Thyroid gland (tissue), 4 donors: ENCODE measurements at regions not wholly inside any gene's neighbourhood (a gene's known extent, or its start where the extent isn't known, plus 50 kb on each side); places are given as distances from the start of the nearest gene placed in this dataset.

Source experiments
- CTCF ChIP-seq, 6 experiments: fragments of 200-600 bp in 3 of 6; fragments of 450-650 bp in 3 of 6; sonication (generic) in 3 of 6; IDR thresholded peaks; one replicate each; pipeline ENCODE4 v1.5.1; 2016 to 2019; ENCODE audit warnings: antibody characterized with exemption in 6 of 6, mild to moderate bottlenecking in 2 of 6, inconsistent platforms in 1 of 6, moderate library complexity in 1 of 6
- POLR2A ChIP-seq, 2 donors: fragments of 450-650 bp; IDR thresholded peaks; one replicate each; pipeline ENCODE4 v1.6.1; 2017; ENCODE audit warnings: antibody characterized with exemption in 2 of 2, mild to moderate bottlenecking in 2 of 2, moderate library complexity in 1 of 2

GRCh38 chr21:43358940-43359822, 67.8 kb downstream of the SIK1 start:
- TF ChIP-seq CTCF (IDR thresholded peaks at IDR 0.05) = no peak
- no peak for TF ChIP-seq POLR2A (IDR thresholded peaks at IDR 0.05)
